NB4 (cell line): ENCODE measurements at regions not wholly inside any gene's neighbourhood (a gene's known extent, or its start where the extent isn't known, plus 50 kb on each side); places are given as distances from the start of the nearest gene placed in this dataset.

Experiments used
- CTCF ChIP-seq: IDR thresholded peaks from one replicate; pipeline ENCODE4 v1.5.1; 2012; ENCODE audit warnings: low read depth, low read length
- POLR2A ChIP-seq: IDR thresholded peaks from 2 replicates; pipeline ENCODE4 v1.6.1; 2011; ENCODE audit warnings: mild to moderate bottlenecking; ENCODE audit not compliant: insufficient read length; ENCODE audit errors: extremely low read depth

- no peak for TF ChIP-seq CTCF
- TF ChIP-seq POLR2A: no peak
These were observed 69.3 kb downstream of the CHST2 start for GRCh38 chr3:143188881-143189280.
